Astrocyte (in vitro differentiated cells and primary cell): ENCODE measurements at regions not wholly inside any gene's neighbourhood (a gene's known extent, or its start where the extent isn't known, plus 50 kb on each side); places are given as distances from the start of the nearest gene placed in this dataset.
A peak's percentile ranks its signal among the peaks of the same experiment; 100 is the strongest.
"Not testable (repeated sequence)": the region's sequence is repeated elsewhere in the genome, so short reads cannot be mapped to it uniquely, and the experiment has no call there.

ENCODE experiments used
- DNase-seq: peaks from one replicate; pipeline ENCODE4 v3.0.0-alpha.2; 2010; ENCODE audit warnings: low read depth
- FAIRE-seq: peaks from 2 replicates; lab custom pipeline; 2011; peaks lifted over from hg19 to GRCh38; lab: Jason Lieb, UNC
- H2AFZ ChIP-seq: 2 replicates; pipeline ENCODE4 v1.6.0; 2012; ENCODE audit warnings: low read depth, low read length, inconsistent platforms
- H3K27ac ChIP-seq: 2 replicates; pipeline ENCODE4 v1.5.1; 2011; ENCODE audit warnings: low read depth, low read length, inconsistent platforms
- H3K27me3 ChIP-seq: 2 replicates; pipeline ENCODE4 v1.6.0; 2011; ENCODE audit warnings: low read length, inconsistent platforms; ENCODE audit not compliant: insufficient read depth
- H3K36me3 ChIP-seq: 2 replicates; pipeline ENCODE4 v1.5.1; 2011; ENCODE audit warnings: low read length, inconsistent platforms; ENCODE audit not compliant: insufficient read depth
- H3K4me1 ChIP-seq: 2 replicates; pipeline ENCODE4 v1.5.1; 2011; ENCODE audit warnings: low read length, inconsistent platforms; ENCODE audit not compliant: insufficient read depth
- H3K4me2 ChIP-seq: 2 replicates; pipeline ENCODE4 v1.6.0; 2012; ENCODE audit warnings: low read length, inconsistent platforms
- H3K4me3 ChIP-seq: 2 replicates; pipeline ENCODE4 v1.5.1; 2011; ENCODE audit warnings: low read depth, mild to moderate bottlenecking, low read length, inconsistent platforms; ENCODE audit not compliant: insufficient read depth
- H3K79me2 ChIP-seq: 2 replicates; pipeline ENCODE4 v1.6.0; 2012; ENCODE audit warnings: mild to moderate bottlenecking, low read length, inconsistent platforms; ENCODE audit not compliant: insufficient read depth
- H3K9ac ChIP-seq: 2 replicates; pipeline ENCODE4 v1.6.0; 2012; ENCODE audit warnings: mild to moderate bottlenecking, low read length, inconsistent platforms
- H3K9me3 ChIP-seq: 2 replicates; pipeline ENCODE4 v1.5.1; 2012; ENCODE audit warnings: low read depth, mild to moderate bottlenecking, low read length, inconsistent platforms; ENCODE audit not compliant: insufficient read depth
- H4K20me1 ChIP-seq: 2 replicates; pipeline ENCODE4 v1.6.0; 2012; ENCODE audit warnings: low read length, inconsistent platforms; ENCODE audit not compliant: insufficient read depth
- H3K27ac Mint-ChIP-seq: one replicate; pipeline ENCODE4 v1.8.0; 2021; ENCODE audit warnings: mild to moderate bottlenecking, mixed read lengths; ENCODE audit not compliant: unreplicated experiment
- H3K27me3 Mint-ChIP-seq: one replicate; pipeline ENCODE4 v1.8.0; 2021; ENCODE audit warnings: low read depth, mixed read lengths; ENCODE audit not compliant: unreplicated experiment
- H3K36me3 Mint-ChIP-seq: one replicate; pipeline ENCODE4 v1.8.0; 2021; ENCODE audit warnings: low read depth, mixed read lengths; ENCODE audit not compliant: unreplicated experiment
- H3K4me1 Mint-ChIP-seq: one replicate; pipeline ENCODE4 v1.8.0; 2021; ENCODE audit warnings: low read depth, mixed read lengths; ENCODE audit not compliant: unreplicated experiment
- H3K4me3 Mint-ChIP-seq: one replicate; pipeline ENCODE4 v1.8.0; 2021; ENCODE audit warnings: mild to moderate bottlenecking, moderate library complexity, mixed read lengths; ENCODE audit not compliant: unreplicated experiment
- H3K9me3 Mint-ChIP-seq: one replicate; pipeline ENCODE4 v1.8.0; 2021; ENCODE audit warnings: mild to moderate bottlenecking, mixed read lengths; ENCODE audit not compliant: unreplicated experiment
- CTCF ChIP-seq: IDR thresholded peaks from 2 replicates; pipeline ENCODE4 v1.5.1; 2011; ENCODE audit warnings: low read depth, mild to moderate bottlenecking, inconsistent platforms, low read length, moderate library complexity; ENCODE audit not compliant: insufficient read depth
- EZH2 ChIP-seq: IDR thresholded peaks from 2 replicates; pipeline ENCODE4 v1.6.1; 2012; ENCODE audit warnings: mild to moderate bottlenecking, low read length, inconsistent platforms; ENCODE audit not compliant: insufficient read depth

- H4K20me1 ChIP-seq, H3K27ac Mint-ChIP-seq, H3K36me3 ChIP-seq, H3K27me3 ChIP-seq, H3K4me3 ChIP-seq, H3K4me1 ChIP-seq, H3K9me3 ChIP-seq, H3K9ac ChIP-seq, H3K27me3 Mint-ChIP-seq, H3K9me3 Mint-ChIP-seq, H3K79me2 ChIP-seq, FAIRE-seq, H3K27ac ChIP-seq, H3K36me3 Mint-ChIP-seq, DNase-seq, H2AFZ ChIP-seq, H3K4me3 Mint-ChIP-seq, H3K4me2 ChIP-seq: not testable (repeated sequence)
- H3K4me1 Mint-ChIP-seq = peaks cover 21% of the 10 kb centered on the region
Measured at GRCh38 chr2:215889240-215889969, 123.9 kb downstream of the MREG start.

GRCh38 chr2:215888680-215889079, 124.7 kb downstream of the MREG start:
- H3K4me3 Mint-ChIP-seq = no peak overlapping the region
- Histone ChIP-seq H3K4me1 (peaks cover 4% of the 10 kb centered on the region), H4K20me1 (no peaks in the 10 kb centered on the region), H3K9ac (no peak overlapping the region), H3K27me3 (no peaks in the 10 kb centered on the region), H3K4me3 (no peak overlapping the region), H3K9me3 (no peaks in the 10 kb centered on the region), H3K4me2 (no peak overlapping the region), H3K36me3 (no peaks in the 10 kb centered on the region), H3K79me2 (no peaks in the 10 kb centered on the region), H2AFZ (no peak overlapping the region), H3K27ac (no peak overlapping the region)
- H3K9me3 Mint-ChIP-seq = peaks cover 8% of the 10 kb centered on the region
- no peak overlapping the region for H3K27ac Mint-ChIP-seq
- FAIRE-seq (no peak), DNase-seq (peak; percentile 22)
- peaks cover 29% of the 10 kb centered on the region for H3K4me1 Mint-ChIP-seq
- no peaks in the 10 kb centered on the region for H3K36me3 Mint-ChIP-seq
- peaks cover 3% of the 10 kb centered on the region for H3K27me3 Mint-ChIP-seq
- no peak for TF ChIP-seq EZH2
- TF ChIP-seq CTCF = no peak

- no peaks in the 10 kb centered on the region for H3K27me3 ChIP-seq
- no peaks in the 10 kb centered on the region for H3K9me3 ChIP-seq
- FAIRE-seq (no peak), DNase-seq (no peak)
- H3K4me1 ChIP-seq = peaks cover 4% of the 10 kb centered on the region
- H2AFZ ChIP-seq = no peak overlapping the region
- Mint-ChIP-seq H3K4me1 (peaks cover 32% of the 10 kb centered on the region), H3K27me3 (peaks cover 3% of the 10 kb centered on the region), H3K9me3 (peaks cover 12% of the 10 kb centered on the region), H3K4me3 (no peak overlapping the region), H3K27ac (no peak overlapping the region), H3K36me3 (no peaks in the 10 kb centered on the region)
- H3K9ac ChIP-seq = no peak overlapping the region
- H3K27ac ChIP-seq = no peak overlapping the region
- H3K79me2 ChIP-seq = no peaks in the 10 kb centered on the region
- H3K36me3 ChIP-seq = no peaks in the 10 kb centered on the region
- H3K4me3 ChIP-seq = no peak overlapping the region
- no peaks in the 10 kb centered on the region for H4K20me1 ChIP-seq
- no peak for TF ChIP-seq EZH2
- no peak for TF ChIP-seq CTCF
- no peak overlapping the region for H3K4me2 ChIP-seq
Measured at GRCh38 chr2:215887303-215887702, 126.0 kb downstream of the MREG start.
